Spinal cord (tissue), 9 donors: ENCODE measurements at regions not wholly inside any gene's neighbourhood (a gene's known extent, or its start where the extent isn't known, plus 50 kb on each side); places are given as distances from the start of the nearest gene placed in this dataset.

Experiments
- DNase-seq, 6 donors: peaks; one replicate each; pipeline versions ENCODE4 v3.0.0 to v3.0.0-alpha.2; 2013 to 2015; ENCODE audit warnings: low spot score in 6 of 6, low read depth in 4 of 6
- H3K27ac ChIP-seq: one replicate; pipeline ENCODE4 v1.5.1; 2013; ENCODE audit warnings: low read depth, low read length, control low read depth
- H3K27me3 ChIP-seq: one replicate; pipeline ENCODE4 v1.6.1; 2013; ENCODE audit warnings: low read length; ENCODE audit not compliant: control insufficient read depth, insufficient read depth
- H3K36me3 ChIP-seq: one replicate; pipeline ENCODE4 v1.6.1; 2013; ENCODE audit warnings: low read length; ENCODE audit not compliant: control insufficient read depth, insufficient read depth
- H3K4me1 ChIP-seq: one replicate; pipeline ENCODE4 v1.6.1; 2013; ENCODE audit warnings: low read length; ENCODE audit not compliant: control insufficient read depth, insufficient read depth
- H3K4me3 ChIP-seq: one replicate; pipeline ENCODE4 v1.5.1; 2013; ENCODE audit warnings: low read depth, low read length, control low read depth
- H3K9me3 ChIP-seq: one replicate; pipeline ENCODE4 v1.6.1; 2013; ENCODE audit warnings: low read length; ENCODE audit not compliant: control insufficient read depth, insufficient read depth
- WGBS: methylation state at CpG from one replicate; pipeline ENCODE4 v1.1.5; 2013; ENCODE audit warnings: missing lambda C conversion rate; ENCODE audit not compliant: insufficient coverage; 5-methylcytosine and 5-hydroxymethylcytosine counted together
- donor health status: healthy.

DNA sequence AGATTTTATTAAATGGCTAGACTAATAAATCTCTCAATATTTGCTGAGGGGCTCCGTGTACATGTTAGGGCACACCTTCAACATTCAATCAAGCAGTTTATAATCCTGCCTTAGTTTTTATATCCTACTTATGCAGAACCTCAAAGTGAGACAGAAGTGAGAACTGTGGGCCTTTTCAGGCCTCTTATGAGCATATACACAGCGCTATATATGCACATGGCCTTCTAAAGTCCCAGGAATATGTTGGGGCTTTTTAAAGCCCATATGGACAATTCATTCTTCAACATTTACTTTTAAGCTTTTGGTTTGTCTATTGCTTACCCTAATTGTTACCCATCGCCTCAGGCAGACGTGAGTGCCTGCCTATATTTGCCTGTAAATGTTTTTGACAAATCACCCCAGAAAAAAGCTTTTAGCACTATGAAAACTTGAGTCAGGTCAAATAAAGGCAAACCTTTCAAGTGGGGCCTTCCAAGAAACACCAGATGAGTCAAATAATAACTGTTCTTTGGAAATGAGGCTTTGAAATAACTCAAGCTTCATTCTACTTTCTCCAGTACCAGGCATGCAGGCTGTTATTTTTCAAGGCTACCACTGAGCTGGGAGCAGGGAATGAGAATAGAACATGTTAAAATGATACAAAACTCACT lies 58.2 kb downstream of the ESM1 start:
- H3K4me3 ChIP-seq: no peak overlapping the region
- DNase-seq: no peak
- WGBS: 61% methylated on average over 3 of the region's 4 CpGs
- H3K4me1 ChIP-seq: no peaks in the 10 kb centered on the region
- H3K27ac ChIP-seq: no peak overlapping the region
- peaks cover 2% of the 10 kb centered on the region for H3K9me3 ChIP-seq
- no peaks in the 10 kb centered on the region for H3K36me3 ChIP-seq
- H3K27me3 ChIP-seq: no peaks in the 10 kb centered on the region

DNA sequence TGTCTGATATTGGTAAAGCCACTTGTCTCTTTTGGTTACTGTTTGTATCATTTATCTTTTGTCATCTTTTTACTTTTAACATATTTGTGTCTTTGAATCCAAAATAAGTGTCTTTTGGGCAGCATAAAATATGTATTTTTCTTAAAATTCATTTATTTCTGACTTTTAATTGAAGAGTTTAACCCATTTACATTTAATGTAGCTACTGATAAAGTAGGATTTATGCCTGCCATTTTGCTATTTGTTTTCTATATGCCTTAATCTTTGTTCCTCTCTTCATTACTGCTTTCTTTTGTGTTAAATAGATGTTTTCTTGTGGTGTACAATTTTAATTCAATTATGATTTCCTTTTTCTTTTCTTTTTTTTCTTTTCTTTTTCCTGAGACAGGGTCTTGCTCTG lies 60.9 kb downstream of the ESM1 start:
- Histone ChIP-seq H3K27ac (no peak overlapping the region), H3K36me3 (no peaks in the 10 kb centered on the region), H3K9me3 (peaks cover 2% of the 10 kb centered on the region), H3K4me3 (no peak overlapping the region), H3K4me1 (no peaks in the 10 kb centered on the region), H3K27me3 (no peaks in the 10 kb centered on the region)
- no peak for DNase-seq

DNA sequence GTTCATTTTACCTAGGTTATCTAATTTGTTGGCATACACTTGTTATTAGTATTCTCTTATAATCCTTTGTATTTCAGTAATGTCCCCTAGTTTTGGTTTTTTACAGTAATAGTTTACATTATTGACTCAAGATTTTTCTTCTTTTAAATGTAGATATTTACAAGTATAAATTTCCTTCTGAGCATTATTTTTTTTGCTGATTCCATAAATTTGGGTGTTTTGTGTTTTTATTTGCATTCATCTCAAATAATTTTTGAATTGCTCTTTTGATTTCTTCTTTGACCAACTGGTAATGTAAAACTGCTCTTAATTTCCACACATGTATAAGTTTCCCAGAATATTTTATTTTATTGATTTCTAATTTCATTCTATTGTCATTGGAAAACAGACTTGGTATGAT lies 68.1 kb downstream of the ESM1 start:
- H3K9me3 ChIP-seq: no peaks in the 10 kb centered on the region
- H3K36me3 ChIP-seq: no peaks in the 10 kb centered on the region
- no peaks in the 10 kb centered on the region for H3K27me3 ChIP-seq
- no peak overlapping the region for H3K27ac ChIP-seq
- no peaks in the 10 kb centered on the region for H3K4me1 ChIP-seq
- H3K4me3 ChIP-seq: no peak overlapping the region
- no peak for DNase-seq

DNA sequence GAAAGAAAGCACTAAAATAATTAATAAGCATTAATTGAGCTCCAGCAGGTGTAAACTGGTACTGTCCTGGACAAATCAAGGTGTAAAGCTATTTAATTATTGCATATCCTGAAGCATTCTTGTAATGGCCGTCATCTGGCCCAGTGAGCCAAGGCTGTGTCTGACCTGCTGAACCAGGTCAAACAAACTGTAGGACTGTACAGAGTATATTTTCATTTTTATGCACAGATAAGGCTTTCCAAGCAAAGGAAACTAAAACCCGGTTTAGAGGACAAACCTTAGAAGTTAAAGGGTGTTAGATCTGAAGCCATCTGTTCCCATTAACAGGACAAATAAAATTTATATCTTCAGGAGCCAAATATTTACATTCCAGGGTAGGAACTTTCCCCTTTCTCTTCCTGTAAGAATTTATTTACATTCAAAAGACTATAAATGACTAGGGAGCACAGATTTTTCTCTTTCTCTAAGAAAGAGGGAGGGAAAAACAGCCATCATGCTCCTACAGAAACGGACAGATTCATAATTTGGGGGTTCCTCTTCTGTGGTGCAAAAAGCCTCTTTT lies 69.8 kb downstream of the ESM1 start:
- no peaks in the 10 kb centered on the region for H3K4me1 ChIP-seq
- no peaks in the 10 kb centered on the region for H3K36me3 ChIP-seq
- H3K27me3 ChIP-seq: no peaks in the 10 kb centered on the region
- H3K9me3 ChIP-seq: no peaks in the 10 kb centered on the region
- no peak for DNase-seq
- no peak overlapping the region for H3K27ac ChIP-seq
- no CpG with 5 or more reads among the region's 3 CpGs for WGBS
- no peak overlapping the region for H3K4me3 ChIP-seq

DNA sequence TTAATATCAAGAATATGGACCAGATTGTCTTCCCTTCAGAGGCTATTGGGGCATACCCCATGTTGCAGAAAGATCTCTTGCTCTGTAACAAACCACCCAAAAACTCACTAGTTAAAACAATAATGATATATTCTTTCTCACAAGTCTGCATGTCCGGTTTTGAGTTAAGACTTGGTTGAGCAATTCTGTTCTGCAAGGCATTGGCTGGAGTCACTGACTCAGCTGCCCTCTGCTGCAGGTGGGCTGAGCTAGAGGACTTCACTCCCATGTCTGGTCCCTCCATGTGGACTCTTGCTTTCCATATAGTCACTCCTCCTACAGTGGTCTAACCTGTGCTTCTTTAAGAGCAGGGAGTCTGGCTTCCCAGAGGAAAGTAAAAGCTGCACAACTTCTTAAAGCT lies 73.4 kb downstream of the ESM1 start:
- WGBS: 100% methylated on average over 1 of the region's 1 CpG
- DNase-seq: no peak
- H3K4me1 ChIP-seq: no peaks in the 10 kb centered on the region
- no peaks in the 10 kb centered on the region for H3K36me3 ChIP-seq
- no peaks in the 10 kb centered on the region for H3K9me3 ChIP-seq
- no peak overlapping the region for H3K27ac ChIP-seq
- H3K27me3 ChIP-seq: no peaks in the 10 kb centered on the region
- no peak overlapping the region for H3K4me3 ChIP-seq

DNA sequence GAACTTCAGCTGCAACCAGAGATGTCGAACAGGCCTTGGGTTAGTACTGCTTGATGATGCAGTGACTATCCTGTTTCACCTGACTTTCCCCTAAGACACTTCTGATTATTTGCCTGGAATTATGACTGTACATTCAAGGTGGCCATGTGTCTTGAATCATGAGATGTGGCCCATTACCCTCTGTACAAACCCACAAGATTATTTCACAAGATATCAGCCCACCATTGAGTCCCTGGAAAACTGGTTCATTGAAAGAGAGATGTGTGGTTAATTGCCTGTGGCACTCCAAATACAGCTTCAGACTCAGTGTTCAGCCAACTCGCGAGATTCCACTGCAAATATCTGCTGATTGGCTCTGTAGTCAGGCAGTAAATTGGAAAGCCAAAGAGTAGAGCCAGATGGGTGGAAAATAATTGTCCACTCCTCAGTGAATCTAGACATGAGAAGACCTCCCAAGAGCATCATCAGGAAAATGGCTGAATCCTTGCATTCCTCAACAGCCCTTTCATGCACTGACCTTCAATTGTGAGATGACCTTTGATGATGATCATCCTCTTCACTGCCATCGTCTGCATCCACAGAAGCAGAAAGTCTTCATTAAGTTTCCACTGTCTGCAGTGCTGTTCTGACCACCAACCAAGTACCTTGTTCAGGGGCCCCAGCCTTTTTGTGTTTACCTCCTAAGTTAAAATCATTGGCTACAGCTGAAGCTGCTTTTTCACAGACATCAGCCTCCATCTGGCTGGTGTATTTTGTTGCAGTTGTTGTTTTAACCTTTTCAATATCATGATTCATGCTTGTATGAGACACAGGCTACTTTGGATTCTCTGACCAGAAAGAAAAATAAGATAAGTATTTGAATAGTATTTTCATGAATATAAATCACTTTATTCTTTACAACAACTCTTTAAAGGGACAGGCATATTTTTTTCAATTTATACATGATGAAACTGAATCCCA lies 75.2 kb downstream of the ESM1 start:
- Histone ChIP-seq H3K36me3 (no peaks in the 10 kb centered on the region), H3K4me1 (no peaks in the 10 kb centered on the region), H3K4me3 (no peak overlapping the region), H3K27ac (no peak overlapping the region), H3K9me3 (no peaks in the 10 kb centered on the region), H3K27me3 (no peaks in the 10 kb centered on the region)
- WGBS: 61% methylated on average over 3 of the region's 4 CpGs
- DNase-seq: peak in 1 of 6 donors; percentile 60

DNA sequence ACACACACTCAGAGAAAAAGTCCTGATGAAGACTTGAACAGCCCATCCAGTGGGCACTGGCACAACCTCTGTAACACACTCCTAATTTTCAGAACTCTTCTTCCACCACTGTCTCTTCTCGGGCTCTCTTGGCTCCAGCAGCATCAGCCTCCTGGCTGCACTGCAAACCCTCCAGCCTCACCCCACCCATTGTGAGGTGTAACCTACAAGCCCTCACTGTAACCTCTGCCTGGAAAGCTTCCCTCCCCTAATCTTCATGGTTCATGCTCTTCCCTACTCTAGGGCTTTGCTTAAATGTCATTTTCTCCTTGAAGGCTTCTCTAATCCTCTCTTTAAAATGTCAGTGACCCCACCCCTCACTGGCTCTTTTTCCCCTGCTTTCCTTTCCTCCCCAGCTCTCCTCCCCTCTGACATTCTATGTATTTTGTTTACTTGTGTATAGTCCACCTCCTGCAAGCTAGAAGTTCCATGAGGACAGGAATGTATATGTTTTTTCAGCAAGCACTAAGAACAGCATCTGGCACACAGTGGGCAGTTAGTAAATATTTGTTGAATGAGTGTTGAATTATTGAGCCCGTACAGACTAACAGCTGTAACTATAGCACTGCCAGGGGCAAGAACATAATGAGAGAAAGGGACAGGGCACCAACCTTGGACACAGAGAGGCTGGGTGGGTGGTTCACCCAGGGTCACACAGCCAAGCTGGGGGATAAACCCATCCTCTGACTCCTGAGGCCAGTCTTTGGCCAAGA lies 76.4 kb downstream of the ESM1 start:
- no peaks in the 10 kb centered on the region for H3K36me3 ChIP-seq
- no peaks in the 10 kb centered on the region for H3K4me1 ChIP-seq
- no peaks in the 10 kb centered on the region for H3K9me3 ChIP-seq
- no peak for DNase-seq
- H3K4me3 ChIP-seq: no peak overlapping the region
- WGBS: 78% methylated on average over 2 of the region's 2 CpGs
- no peaks in the 10 kb centered on the region for H3K27me3 ChIP-seq
- no peak overlapping the region for H3K27ac ChIP-seq

DNA sequence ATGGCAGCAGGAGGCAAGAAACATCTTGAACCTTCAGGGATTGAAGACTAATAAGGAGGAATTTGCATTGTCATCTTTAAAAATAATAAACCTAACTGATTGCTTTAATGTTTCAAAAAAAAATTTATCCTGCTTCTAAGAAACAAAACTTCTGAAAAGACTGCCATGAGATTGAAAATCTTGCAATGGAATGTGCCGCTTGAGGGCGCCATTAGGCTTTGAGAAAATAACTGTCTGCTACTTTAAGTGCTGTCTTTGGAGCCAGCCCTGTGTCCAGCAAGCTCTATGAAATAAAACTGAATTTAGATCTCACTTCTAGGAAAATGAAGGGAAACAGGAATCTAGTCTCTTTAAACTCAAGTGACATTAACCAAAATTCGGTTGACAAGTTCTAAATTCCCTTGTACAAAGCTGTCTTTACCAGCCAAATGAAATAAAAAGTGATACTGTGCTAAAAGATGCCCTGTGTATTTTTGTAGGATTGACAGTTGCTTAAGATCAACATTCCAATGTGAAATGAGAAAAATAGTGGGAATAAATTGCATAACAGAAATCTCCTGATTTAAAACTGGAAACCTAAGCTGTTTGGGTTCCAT lies 79.4 kb downstream of the ESM1 start:
- Histone ChIP-seq H3K27me3 (no peaks in the 10 kb centered on the region), H3K9me3 (no peaks in the 10 kb centered on the region), H3K4me1 (no peaks in the 10 kb centered on the region), H3K4me3 (no peak overlapping the region), H3K27ac (no peak overlapping the region), H3K36me3 (no peaks in the 10 kb centered on the region)
- peak; percentile 38 to 90 (median 52) for DNase-seq
- WGBS: 0% methylated on average over 2 of the region's 3 CpGs

DNA sequence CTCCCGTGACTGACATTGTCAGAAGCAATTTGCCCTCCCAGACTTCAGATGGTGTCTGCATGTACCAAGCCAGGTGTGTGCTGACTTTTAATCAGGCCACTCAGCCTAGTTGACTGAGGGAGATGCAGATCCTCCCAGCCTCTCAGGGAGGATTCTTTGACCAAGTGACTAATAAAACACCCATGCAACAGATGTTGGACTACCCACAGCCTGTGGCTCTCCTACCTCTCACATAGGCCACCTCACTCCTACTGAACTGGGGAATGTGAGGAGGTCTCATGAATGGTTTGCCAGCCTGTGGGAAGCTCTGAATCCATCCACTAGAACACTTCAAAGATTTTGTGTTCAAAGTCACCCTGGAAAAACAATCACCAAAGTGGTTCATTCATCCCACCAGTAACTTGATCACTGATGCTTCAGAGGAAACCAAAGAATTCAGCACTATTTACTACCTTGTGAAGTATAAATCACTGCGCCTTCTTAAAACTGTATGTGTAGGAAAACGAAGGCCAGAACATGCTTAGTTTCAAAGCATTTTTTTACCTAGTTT lies 80.1 kb downstream of the ESM1 start:
- Histone ChIP-seq H3K27ac (no peak overlapping the region), H3K9me3 (no peaks in the 10 kb centered on the region), H3K4me3 (no peak overlapping the region), H3K27me3 (no peaks in the 10 kb centered on the region), H3K36me3 (no peaks in the 10 kb centered on the region), H3K4me1 (no peaks in the 10 kb centered on the region)
- WGBS: 91% methylated on average over 3 of the region's 3 CpGs
- DNase-seq: no peak
